ENCODE measurements at regions not wholly inside any gene's neighbourhood (a gene's known extent, or its start where the extent isn't known, plus 50 kb on each side); places are given as distances from the start of the nearest gene placed in this dataset.

GRCh38 chr10:112880633-112881530 lies 69.2 kb upstream of the TCF7L2 start:
- no peaks in the 10 kb centered on the region for H3K27me3 ChIP-seq (ENCODE audit: control insufficient read depth, insufficient read depth, low read length)
- no peaks in the 10 kb centered on the region for H3K36me3 ChIP-seq (ENCODE audit: control insufficient read depth, insufficient read depth, low read length)
- no peak for DNase-seq (ENCODE audit: low read depth)
- TF ChIP-seq CTCF (IDR thresholded peaks at IDR 0.05; ENCODE audit: insufficient read depth, low read length, poor library complexity, severe bottlenecking), result no peak
- no peak overlapping the region for H3K4me3 ChIP-seq (ENCODE audit: low read depth, low read length)

- DNase-seq (ENCODE audit: low read depth), result no peak
- no peak for TF ChIP-seq CTCF (IDR thresholded peaks at IDR 0.05; ENCODE audit: insufficient read depth, low read length, poor library complexity, severe bottlenecking)
- Histone ChIP-seq H3K4me3 (ENCODE audit: low read depth, low read length) (no peak overlapping the region), H3K36me3 (ENCODE audit: control insufficient read depth, insufficient read depth, low read length) (no peaks in the 10 kb centered on the region), H3K27me3 (ENCODE audit: control insufficient read depth, insufficient read depth, low read length) (no peaks in the 10 kb centered on the region)
Measured at GRCh38 chr10:112883360-112884178, 66.5 kb upstream of the TCF7L2 start.

- H3K4me3 ChIP-seq (ENCODE audit: low read depth, low read length), result no peak overlapping the region
- TF ChIP-seq CTCF (IDR thresholded peaks at IDR 0.05; ENCODE audit: insufficient read depth, low read length, poor library complexity, severe bottlenecking), result no peak
- no peak for DNase-seq (ENCODE audit: low read depth)
- H3K36me3 ChIP-seq (ENCODE audit: control insufficient read depth, insufficient read depth, low read length), result no peaks in the 10 kb centered on the region
- H3K27me3 ChIP-seq (ENCODE audit: control insufficient read depth, insufficient read depth, low read length), result no peaks in the 10 kb centered on the region
Measured at GRCh38 chr10:112884179-112884504, 65.9 kb upstream of the TCF7L2 start.

- Histone ChIP-seq H3K36me3 (ENCODE audit: control insufficient read depth, insufficient read depth, low read length) (no peaks in the 10 kb centered on the region), H3K4me3 (ENCODE audit: low read depth, low read length) (no peak overlapping the region), H3K27me3 (ENCODE audit: control insufficient read depth, insufficient read depth, low read length) (no peaks in the 10 kb centered on the region)
- TF ChIP-seq CTCF (IDR thresholded peaks at IDR 0.05; ENCODE audit: insufficient read depth, low read length, poor library complexity, severe bottlenecking), result no peak
- no peak for DNase-seq (ENCODE audit: low read depth)
Measured at GRCh38 chr10:112886463-112886862, 63.6 kb upstream of the TCF7L2 start.

GRCh38 chr10:112887968-112888367 lies 62.1 kb upstream of the TCF7L2 start:
- no peak for TF ChIP-seq CTCF (IDR thresholded peaks at IDR 0.05; ENCODE audit: insufficient read depth, low read length, poor library complexity, severe bottlenecking)
- Histone ChIP-seq H3K27me3 (ENCODE audit: control insufficient read depth, insufficient read depth, low read length) (no peaks in the 10 kb centered on the region), H3K36me3 (ENCODE audit: control insufficient read depth, insufficient read depth, low read length) (no peaks in the 10 kb centered on the region), H3K4me3 (ENCODE audit: low read depth, low read length) (no peak overlapping the region)
- no peak for DNase-seq (ENCODE audit: low read depth)
